ENCODE measurements at regions not wholly inside any gene's neighbourhood (a gene's known extent, or its start where the extent isn't known, plus 50 kb on each side); places are given as distances from the start of the nearest gene placed in this dataset.

- no peak for DNase-seq (ENCODE audit: low spot score)
- Histone ChIP-seq H3K4me1 (ENCODE audit: control insufficient read depth in 4 of 4, insufficient read depth in 4 of 4, low read length in 3 of 4) (peaks cover 11 to 39% (median 31%) of the 10 kb centered on the region in 4 donors), H3K27me3 (ENCODE audit: control insufficient read depth in 4 of 4, insufficient read depth in 4 of 4, low read length in 3 of 4) (no peaks in the 10 kb centered on the region), H3K27ac (ENCODE audit: low read depth in 1 of 2, low read length in 2 of 2) (peak overlapping the region; percentile 74 to 93), H3K36me3 (ENCODE audit: control insufficient read depth in 4 of 4, insufficient read depth in 3 of 4, low read depth in 1 of 4, low read length in 3 of 4) (no peaks in the 10 kb centered on the region), H3K9ac (ENCODE audit: low read depth in 1 of 2, low read length in 2 of 2) (no peak overlapping the region), H3K9me3 (ENCODE audit: control insufficient read depth in 4 of 4, low read length in 3 of 4) (no peaks in the 10 kb centered on the region), H3K4me3 (ENCODE audit: low read depth in 1 of 3, low read length in 3 of 3) (no peak overlapping the region)
- 34% methylated on average over 4 of the region's 4 CpGs for WGBS
- TF ChIP-seq YY1 (IDR thresholded peaks at IDR 0.05) (no peak), ATF3 (IDR thresholded peaks at IDR 0.05) (peak; percentile 26), FOXA1 (IDR thresholded peaks at IDR 0.05) (peak; percentile 35), REST (IDR thresholded peaks at IDR 0.05) (peak; percentile 9), HNF4A (conservative IDR thresholded peaks at IDR 0.05) (peak; percentile 38 to 48), RXRA (IDR thresholded peaks at IDR 0.05) (peak in 1 of 2 donors; percentile 41), FOXA2 (IDR thresholded peaks at IDR 0.05) (no peak), TAF1 (conservative IDR thresholded peaks at IDR 0.05) (no peak), CTCF (IDR thresholded peaks at IDR 0.05; ENCODE audit: low read depth, low read length, missing input control) (no peak)
Observed at GRCh38 chr12:13444076-13444475, 247.6 kb downstream of the EMP1 start.

DNA sequence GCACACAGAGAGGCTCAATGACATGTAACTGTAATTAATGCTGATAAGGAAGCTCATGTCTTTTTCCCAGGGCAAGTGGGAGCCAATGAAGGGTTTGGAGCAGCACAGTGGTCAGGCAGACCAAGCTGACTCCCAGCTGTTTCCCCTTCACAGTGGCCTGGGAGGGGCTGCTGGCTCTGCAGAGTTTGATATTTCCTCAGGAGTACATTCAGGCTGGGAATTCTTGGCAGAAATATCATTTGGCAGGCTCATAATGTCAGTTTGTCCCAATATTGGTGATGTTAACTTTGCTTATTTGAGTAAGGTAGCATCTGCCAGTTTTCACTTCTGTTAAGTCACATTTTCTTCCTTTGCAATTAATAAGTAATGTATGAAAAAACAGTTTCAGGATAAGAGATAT, 247.0 kb downstream of the EMP1 start:
- no peaks in the 10 kb centered on the region for H3K36me3 ChIP-seq (ENCODE audit: control insufficient read depth in 4 of 4, insufficient read depth in 3 of 4, low read depth in 1 of 4, low read length in 3 of 4)
- DNase-seq (ENCODE audit: low spot score): no peak
- H3K9me3 ChIP-seq (ENCODE audit: control insufficient read depth in 4 of 4, low read length in 3 of 4): no peaks in the 10 kb centered on the region
- H3K4me1 ChIP-seq (ENCODE audit: control insufficient read depth in 4 of 4, insufficient read depth in 4 of 4, low read length in 3 of 4): peaks cover 11 to 39% (median 31%) of the 10 kb centered on the region in 4 donors
- peak overlapping the region; percentile 74 to 93 for H3K27ac ChIP-seq (ENCODE audit: low read depth in 1 of 2, low read length in 2 of 2)
- no peaks in the 10 kb centered on the region for H3K27me3 ChIP-seq (ENCODE audit: control insufficient read depth in 4 of 4, insufficient read depth in 4 of 4, low read length in 3 of 4)
- no peak overlapping the region for H3K4me3 ChIP-seq (ENCODE audit: low read depth in 1 of 3, low read length in 3 of 3)
- no peak overlapping the region for H3K9ac ChIP-seq (ENCODE audit: low read depth in 1 of 2, low read length in 2 of 2)
- TF ChIP-seq CTCF (IDR thresholded peaks at IDR 0.05; ENCODE audit: low read depth, low read length, missing input control): no peak
- TF ChIP-seq FOXA2 (IDR thresholded peaks at IDR 0.05): no peak
- no peak for TF ChIP-seq TAF1 (conservative IDR thresholded peaks at IDR 0.05)
- peak; percentile 45 to 53 for TF ChIP-seq RXRA (IDR thresholded peaks at IDR 0.05)
- TF ChIP-seq REST (IDR thresholded peaks at IDR 0.05): no peak
- no peak for TF ChIP-seq GABPA (IDR thresholded peaks at IDR 0.05 in 1 of 2, conservative IDR thresholded peaks at IDR 0.05 in 1 of 2)
- no peak for TF ChIP-seq EGR1 (IDR thresholded peaks at IDR 0.05; ENCODE audit: low read depth in 2 of 2)
- TF ChIP-seq JUND (IDR thresholded peaks at IDR 0.05): peak; percentile 35 to 45
- TF ChIP-seq ZBTB33 (IDR thresholded peaks at IDR 0.05): no peak
- TF ChIP-seq NR2F2 (IDR thresholded peaks at IDR 0.05): no peak
- TF ChIP-seq, protein P1, sequence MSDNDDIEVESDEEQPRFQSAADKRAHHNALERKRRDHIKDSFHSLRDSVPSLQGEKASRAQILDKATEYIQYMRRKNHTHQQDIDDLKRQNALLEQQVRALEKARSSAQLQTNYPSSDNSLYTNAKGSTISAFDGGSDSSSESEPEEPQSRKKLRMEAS (IDR thresholded peaks at IDR 0.05): no peak
- TF ChIP-seq FOXA1 (IDR thresholded peaks at IDR 0.05): no peak
- TF ChIP-seq RAD21 (IDR thresholded peaks at IDR 0.05): peak in 1 of 2 donors; percentile 33
- TF ChIP-seq HNF4A (conservative IDR thresholded peaks at IDR 0.05): peak; percentile 35 to 58
- TF ChIP-seq HNF4G (IDR thresholded peaks at IDR 0.05): peak; percentile 39
- TF ChIP-seq SP1 (IDR thresholded peaks at IDR 0.05): peak; percentile 43
- no peak for TF ChIP-seq YY1 (IDR thresholded peaks at IDR 0.05)

All from liver (tissue), 8 donors.